Mucosa of descending colon (tissue), 3 donors: ENCODE measurements at regions not wholly inside any gene's neighbourhood (a gene's known extent, or its start where the extent isn't known, plus 50 kb on each side); places are given as distances from the start of the nearest gene placed in this dataset.
"Not testable (repeated sequence)": the region's sequence is repeated elsewhere in the genome, so short reads cannot be mapped to it uniquely, and the experiment has no call there.

Experiments used
- ATAC-seq: fragments of 200-7000 bp; cut with Tn5 transposase; one replicate; pipeline ENCODE4 v1.9.1; 2020; ENCODE audit warnings: mild to moderate bottlenecking, moderate library complexity
- DNase-seq, 3 donors: peaks; one replicate each; pipeline ENCODE4 v3.0.0-alpha.2; 2020
- H3K36me3 ChIP-seq: fragments of 200-600 bp; one replicate; pipeline ENCODE4 v1.8.0; 2021; ENCODE audit warnings: low read depth, mild to moderate bottlenecking
- H3K4me1 ChIP-seq: fragments of 200-600 bp; one replicate; pipeline ENCODE4 v1.8.0; 2021; ENCODE audit warnings: low read depth, mild to moderate bottlenecking
- H3K4me3 ChIP-seq: fragments of 200-600 bp; one replicate; pipeline ENCODE4 v1.8.0; 2021; ENCODE audit warnings: mild to moderate bottlenecking
- H3K9me3 ChIP-seq: fragments of 200-600 bp; one replicate; pipeline ENCODE4 v1.8.0; 2021; ENCODE audit warnings: mild to moderate bottlenecking
- intact Hi-C, 2 donors: fragments of 100-400 bp; cut with DNase I in 1 of 2; cut with micrococcal nuclease in 1 of 2; formaldehyde crosslinking; loops; one replicate each; pipeline versions ENCODE4 v1.11.0 to v1.11.1; 2022; cut with DNase I, micrococcal nuclease
- TF ChIP-seq, protein P1 (sequence below): fragments of 200-600 bp; IDR thresholded peaks from one replicate; pipeline ENCODE4 v1.8.0; 2022; ENCODE audit warnings: antibody characterized with exemption, mild to moderate bottlenecking
- donor health status: DM: no; HTN: no; CAD: no; lungs with moderate emphysema.
- donor health status: DM: no; HTN: no; CAD: no.
- donor health status: DM: no; HTN: yes; CAD: no.

DNA sequence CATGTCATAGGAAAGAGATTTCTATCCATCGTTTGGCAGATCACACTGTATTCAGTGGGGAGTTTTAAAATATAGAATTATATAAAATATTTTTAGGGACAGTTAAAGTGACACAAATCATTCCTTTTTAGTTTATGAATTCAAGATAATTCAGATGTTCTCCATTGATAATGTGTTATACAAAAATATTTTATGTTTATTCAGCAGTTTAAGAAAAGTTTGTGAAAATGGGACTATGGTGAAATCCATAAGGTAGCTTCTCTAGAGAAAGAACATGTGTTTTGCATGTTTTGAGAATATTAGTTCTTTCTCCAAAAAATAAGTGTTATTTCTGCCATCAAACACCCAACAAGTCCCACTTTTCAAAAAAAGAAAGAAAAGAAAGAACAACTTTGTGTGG is 122.9 kb downstream of the EMB start:
- no peaks in the 10 kb centered on the region for H3K4me1 ChIP-seq
- H3K36me3 ChIP-seq, result no peaks in the 10 kb centered on the region
- no peaks in the 10 kb centered on the region for H3K9me3 ChIP-seq
- ATAC-seq (no peak), DNase-seq (no peak)
- H3K4me3 ChIP-seq, result no peak overlapping the region
- TF ChIP-seq, protein P1, sequence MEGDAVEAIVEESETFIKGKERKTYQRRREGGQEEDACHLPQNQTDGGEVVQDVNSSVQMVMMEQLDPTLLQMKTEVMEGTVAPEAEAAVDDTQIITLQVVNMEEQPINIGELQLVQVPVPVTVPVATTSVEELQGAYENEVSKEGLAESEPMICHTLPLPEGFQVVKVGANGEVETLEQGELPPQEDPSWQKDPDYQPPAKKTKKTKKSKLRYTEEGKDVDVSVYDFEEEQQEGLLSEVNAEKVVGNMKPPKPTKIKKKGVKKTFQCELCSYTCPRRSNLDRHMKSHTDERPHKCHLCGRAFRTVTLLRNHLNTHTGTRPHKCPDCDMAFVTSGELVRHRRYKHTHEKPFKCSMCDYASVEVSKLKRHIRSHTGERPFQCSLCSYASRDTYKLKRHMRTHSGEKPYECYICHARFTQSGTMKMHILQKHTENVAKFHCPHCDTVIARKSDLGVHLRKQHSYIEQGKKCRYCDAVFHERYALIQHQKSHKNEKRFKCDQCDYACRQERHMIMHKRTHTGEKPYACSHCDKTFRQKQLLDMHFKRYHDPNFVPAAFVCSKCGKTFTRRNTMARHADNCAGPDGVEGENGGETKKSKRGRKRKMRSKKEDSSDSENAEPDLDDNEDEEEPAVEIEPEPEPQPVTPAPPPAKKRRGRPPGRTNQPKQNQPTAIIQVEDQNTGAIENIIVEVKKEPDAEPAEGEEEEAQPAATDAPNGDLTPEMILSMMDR, result no peak
- intact Hi-C loops, result no loop called here

DNA sequence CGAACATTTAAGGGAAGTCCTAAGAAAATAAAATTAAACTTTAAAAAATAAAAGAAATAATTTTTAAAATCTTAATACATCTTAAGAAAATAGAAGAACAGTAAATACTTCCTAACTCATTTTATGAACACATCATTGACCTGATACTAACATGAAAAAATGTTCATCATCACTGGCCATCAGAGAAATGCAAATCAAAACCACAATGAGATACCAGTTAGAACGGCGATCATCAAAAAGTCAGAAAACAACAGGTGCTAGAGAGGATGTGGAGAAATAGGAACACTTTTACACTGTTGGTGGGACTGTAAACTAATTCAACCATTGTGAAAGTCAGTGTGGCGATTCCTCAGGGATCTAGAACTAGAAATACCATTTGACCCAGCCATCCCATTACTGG is 134.6 kb downstream of the EMB start:
- H3K4me3 ChIP-seq, H3K36me3 ChIP-seq, intact Hi-C loops, H3K9me3 ChIP-seq, ATAC-seq, DNase-seq, H3K4me1 ChIP-seq: not testable (repeated sequence)

DNA sequence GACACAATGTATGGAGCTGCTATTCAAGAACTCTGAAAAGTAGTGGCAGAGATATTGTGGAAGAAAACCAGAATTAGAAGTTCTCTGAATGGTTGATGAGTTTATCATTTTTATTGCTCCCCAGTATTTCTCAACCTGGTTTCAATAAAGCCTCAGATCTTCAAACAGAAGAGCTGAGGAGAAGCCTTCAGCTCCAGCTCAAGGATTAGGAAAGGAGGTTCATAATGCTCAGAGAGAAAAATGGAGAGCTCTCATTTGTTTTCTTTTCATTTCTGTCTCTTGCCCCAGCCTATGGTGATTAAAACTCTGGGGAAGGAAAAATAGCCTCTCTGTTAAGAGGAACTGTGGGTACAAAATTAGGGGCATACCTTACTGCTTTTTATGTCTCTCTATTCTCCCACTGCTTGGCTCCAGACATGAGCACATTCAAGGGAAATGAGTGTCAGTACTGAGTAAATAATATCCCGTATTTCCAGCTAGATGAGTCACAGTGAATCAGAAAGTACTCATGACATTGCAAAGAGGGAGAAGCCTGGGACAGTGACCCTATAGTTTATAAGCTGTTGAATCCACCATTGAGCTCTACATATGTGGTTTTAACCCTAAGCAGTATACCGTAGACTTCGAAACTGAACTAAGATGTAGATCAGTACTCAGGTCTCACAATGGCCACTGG is 138.1 kb downstream of the EMB start:
- ATAC-seq, result no peak
- TF ChIP-seq, protein P1, result no peak
- peaks cover 5% of the 10 kb centered on the region for H3K9me3 ChIP-seq
- H3K4me1 ChIP-seq, result no peaks in the 10 kb centered on the region
- no peaks in the 10 kb centered on the region for H3K36me3 ChIP-seq
- H3K4me3 ChIP-seq, result no peak overlapping the region
- intact Hi-C loops, result no loop called here
- DNase-seq, result no peak

DNA sequence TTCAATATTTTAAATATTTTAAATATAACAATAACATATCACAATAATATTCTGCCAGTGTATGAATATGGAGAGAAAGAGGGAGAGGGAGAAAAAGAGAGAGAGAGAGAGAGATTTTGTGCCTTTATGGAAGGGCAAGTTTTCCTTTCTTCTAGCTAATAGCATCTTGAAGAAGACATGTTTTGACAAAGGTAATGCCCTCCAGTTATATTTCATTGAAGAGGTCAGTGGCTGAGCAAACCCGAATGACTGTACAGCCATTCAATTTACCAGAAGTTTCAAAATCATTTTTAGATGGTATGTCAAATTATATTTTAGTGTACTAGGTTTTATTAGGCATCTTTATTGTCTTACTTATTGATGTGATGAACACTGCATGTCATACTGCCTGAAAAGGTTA is 139.3 kb downstream of the EMB start:
- intact Hi-C loops, result no loop called here
- no peak overlapping the region for H3K4me3 ChIP-seq
- no peak for DNase-seq
- TF ChIP-seq, protein P1, result no peak
- ATAC-seq, result no peak
- H3K36me3 ChIP-seq, result no peaks in the 10 kb centered on the region
- peaks cover 5% of the 10 kb centered on the region for H3K9me3 ChIP-seq
- H3K4me1 ChIP-seq, result no peaks in the 10 kb centered on the region

DNA sequence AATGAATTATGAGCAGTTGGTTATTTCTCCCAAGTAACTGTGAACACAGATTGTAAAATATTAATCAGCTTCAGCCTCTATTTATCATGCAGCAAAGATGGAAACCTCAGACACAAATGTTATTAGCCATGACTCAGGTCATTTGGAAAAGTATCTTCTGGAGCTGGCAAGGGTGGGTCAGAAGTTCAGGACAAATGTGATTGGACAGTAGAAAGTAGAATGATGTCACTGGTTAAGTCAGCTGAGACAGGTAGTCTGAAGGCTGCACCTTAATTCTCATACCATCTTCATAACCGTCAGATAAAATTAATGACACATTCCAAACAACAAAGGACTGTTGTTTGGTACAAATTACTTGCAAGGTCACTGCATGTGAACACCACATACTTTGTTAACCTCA is 140.2 kb downstream of the EMB start:
- no peak for DNase-seq
- Histone ChIP-seq H3K36me3 (no peaks in the 10 kb centered on the region), H3K9me3 (peaks cover 5% of the 10 kb centered on the region), H3K4me3 (no peak overlapping the region), H3K4me1 (no peaks in the 10 kb centered on the region)
- intact Hi-C loops, result no loop called here
- no peak for ATAC-seq
- TF ChIP-seq, protein P1, result no peak

DNA sequence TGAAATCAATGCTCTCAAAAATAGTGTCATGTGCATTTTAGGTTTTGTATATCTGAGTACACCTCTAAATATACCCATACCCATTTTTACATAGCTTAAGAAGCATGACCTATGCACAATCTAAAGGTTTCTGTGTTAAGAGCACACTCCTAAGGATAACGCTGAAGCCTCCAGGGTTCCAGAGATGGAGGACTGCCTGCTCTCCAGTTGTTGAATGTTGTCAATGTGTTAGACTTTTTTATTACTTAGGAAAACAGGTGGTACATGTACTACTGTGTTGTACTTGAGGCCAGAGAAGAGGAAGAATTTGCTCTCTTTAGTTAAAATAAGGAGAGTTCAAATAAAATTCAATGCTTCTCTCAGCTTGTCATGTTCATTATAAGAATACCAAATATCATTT is 141.2 kb downstream of the EMB start:
- H3K4me1 ChIP-seq, result no peaks in the 10 kb centered on the region
- TF ChIP-seq, protein P1, result no peak
- ATAC-seq (no peak), DNase-seq (no peak)
- no peak overlapping the region for H3K4me3 ChIP-seq
- intact Hi-C loops, result no loop called here
- peaks cover 5% of the 10 kb centered on the region for H3K9me3 ChIP-seq
- no peaks in the 10 kb centered on the region for H3K36me3 ChIP-seq
